ENCODE measurements at regions not wholly inside any gene's neighbourhood (a gene's known extent, or its start where the extent isn't known, plus 50 kb on each side); places are given as distances from the start of the nearest gene placed in this dataset.
"Not testable (repeated sequence)": the region's sequence is repeated elsewhere in the genome, so short reads cannot be mapped to it uniquely, and the experiment has no call there.

DNA sequence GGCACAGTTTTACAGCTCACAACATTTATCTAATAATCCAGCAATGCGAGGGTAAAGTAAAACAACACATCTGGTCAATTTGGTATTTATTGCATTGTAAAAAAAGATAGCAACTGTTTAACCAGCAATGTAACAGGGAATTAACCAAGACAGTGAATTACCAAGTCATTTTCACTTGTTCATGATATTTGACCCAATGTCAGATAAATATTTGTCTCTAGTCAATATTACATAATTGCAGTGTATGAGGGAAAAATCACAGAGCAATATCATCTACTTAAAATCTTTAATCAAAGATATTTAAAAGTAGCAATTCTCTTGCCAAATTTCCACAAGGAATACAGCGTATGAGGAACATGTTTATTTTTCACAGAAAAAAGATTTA is 1265.1 kb upstream of the CHAC2 start:
- in situ Hi-C loops (cut with HindIII; ENCODE audit: low sequenced_read_pairs) = no loop called here

GRCh38 chr2:52501715-52502475 is 1265.7 kb upstream of the CHAC2 start:
- in situ Hi-C loops (cut with HindIII; ENCODE audit: low sequenced_read_pairs) = no loop called here
- no peak for DNase-seq (ENCODE audit: low spot score)

More for the DNA sequence above, 1265.1 kb upstream of the CHAC2 start:
- DNase-seq (ENCODE audit: low spot score) = no peak

DNA sequence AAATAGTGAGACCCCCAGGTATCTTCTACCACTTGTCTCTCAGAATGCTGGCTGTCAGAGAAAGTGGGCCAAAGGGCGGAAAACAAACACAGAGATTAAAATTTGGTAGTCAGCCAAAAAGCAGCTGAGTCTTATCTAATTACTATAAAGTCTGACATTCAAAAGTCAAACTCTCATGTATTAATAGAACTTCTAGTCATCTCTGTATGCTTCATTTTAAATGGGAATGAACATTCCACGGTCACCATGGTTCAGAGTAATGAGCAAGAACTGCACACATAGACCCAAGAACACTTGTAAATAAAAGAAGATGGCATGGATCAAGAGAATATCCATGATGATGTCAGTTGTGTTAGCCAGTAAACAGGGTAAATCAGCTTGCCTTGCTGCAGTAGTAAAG is 1267.0 kb upstream of the CHAC2 start:
- in situ Hi-C loops (cut with HindIII; ENCODE audit: low sequenced_read_pairs) = no loop called here
- no peak for DNase-seq (ENCODE audit: low spot score)

- in situ Hi-C loops (cut with HindIII; ENCODE audit: low sequenced_read_pairs) = no loop called here
- DNase-seq (ENCODE audit: low spot score) = no peak
Observed at GRCh38 chr2:52498077-52498750, 1269.4 kb upstream of the CHAC2 start.

GRCh38 chr2:52495816-52496215 is 1271.8 kb upstream of the CHAC2 start:
- in situ Hi-C loops (cut with HindIII; ENCODE audit: low sequenced_read_pairs) = no loop called here
- no peak for DNase-seq (ENCODE audit: low spot score)

DNA sequence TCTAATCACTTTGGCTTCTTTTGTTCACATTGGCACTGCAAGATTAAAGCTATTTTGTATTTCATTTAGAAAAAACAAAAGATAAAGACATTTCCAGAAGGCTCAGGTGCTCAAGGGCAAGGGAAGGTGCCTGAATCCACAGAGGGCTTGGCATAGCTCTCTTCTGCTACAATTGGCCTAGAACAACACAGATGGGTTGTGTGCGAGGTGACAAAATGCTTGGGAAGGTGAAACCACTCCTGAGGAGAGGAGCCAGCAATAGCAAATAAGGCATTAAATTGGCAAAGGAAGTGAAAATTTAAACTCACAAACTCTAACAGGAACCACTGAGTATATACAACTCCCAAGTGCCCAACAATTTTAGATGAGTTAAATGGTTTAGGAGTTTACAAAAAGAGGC is 1290.4 kb upstream of the CHAC2 start:
- peak; percentile 23 for DNase-seq (ENCODE audit: low spot score)
- in situ Hi-C loops (cut with HindIII; ENCODE audit: low sequenced_read_pairs) = no loop called here

- DNase-seq (ENCODE audit: low spot score) = no peak
- in situ Hi-C loops (cut with HindIII; ENCODE audit: low sequenced_read_pairs) = no loop called here
Observed at GRCh38 chr2:52475590-52475989, 1292.0 kb upstream of the CHAC2 start.

DNA sequence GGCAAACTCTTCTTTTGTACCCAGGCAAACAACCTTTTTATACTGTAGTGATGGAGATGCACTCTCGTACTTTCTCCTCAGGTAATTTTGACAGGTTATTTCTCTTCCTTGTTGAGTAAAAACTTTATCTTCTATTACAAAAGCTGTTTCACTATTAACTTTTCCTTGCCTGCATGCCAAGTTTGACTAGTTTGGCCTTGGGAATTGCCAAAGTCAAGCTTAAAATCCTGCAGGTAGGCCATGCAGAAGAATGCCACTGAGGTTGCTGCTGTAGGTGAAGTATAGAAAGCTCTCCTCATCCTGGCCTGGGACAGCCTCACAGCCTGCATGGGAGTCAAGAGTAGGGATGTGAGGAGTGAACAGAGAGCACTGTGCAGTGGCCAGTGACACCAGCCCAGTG is 1293.5 kb upstream of the CHAC2 start:
- in situ Hi-C loops (cut with HindIII; ENCODE audit: low sequenced_read_pairs) = no loop called here
- DNase-seq (ENCODE audit: low spot score) = no peak

- in situ Hi-C loops (cut with HindIII; ENCODE audit: low sequenced_read_pairs) = no loop called here
- DNase-seq (ENCODE audit: low spot score) = no peak
Observed at GRCh38 chr2:52473526-52473925, 1294.1 kb upstream of the CHAC2 start.

- in situ Hi-C loops (cut with HindIII; ENCODE audit: low sequenced_read_pairs); DNase-seq (ENCODE audit: low spot score): not testable (repeated sequence)
Observed at GRCh38 chr2:52470457-52470856, 1297.1 kb upstream of the CHAC2 start.

DNA sequence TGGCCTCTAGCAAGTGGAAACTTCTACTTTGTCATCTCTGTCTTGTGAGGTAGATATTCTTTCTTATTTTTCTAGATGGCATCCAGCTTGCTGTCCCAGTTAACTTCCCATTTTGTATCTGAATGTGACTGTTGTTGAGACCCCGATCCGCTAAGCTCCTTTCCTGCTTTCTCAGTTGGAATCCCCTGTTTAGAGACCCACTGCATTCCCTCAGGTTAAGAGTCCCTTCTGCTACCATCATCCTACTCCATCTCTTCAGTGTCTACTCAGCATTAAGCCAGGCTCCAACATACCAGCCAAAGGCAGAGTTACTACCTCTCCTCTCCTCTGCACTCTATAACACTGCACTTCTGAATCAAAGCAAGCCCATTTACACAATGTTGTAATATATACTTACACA is 1300.4 kb upstream of the CHAC2 start:
- DNase-seq (ENCODE audit: low spot score) = no peak
- in situ Hi-C loops (cut with HindIII; ENCODE audit: low sequenced_read_pairs) = no loop called here

- in situ Hi-C loops (cut with HindIII; ENCODE audit: low sequenced_read_pairs) = no loop called here
- no peak for DNase-seq (ENCODE audit: low spot score)
Observed at GRCh38 chr2:52465287-52465686, 1302.3 kb upstream of the CHAC2 start.

DNA sequence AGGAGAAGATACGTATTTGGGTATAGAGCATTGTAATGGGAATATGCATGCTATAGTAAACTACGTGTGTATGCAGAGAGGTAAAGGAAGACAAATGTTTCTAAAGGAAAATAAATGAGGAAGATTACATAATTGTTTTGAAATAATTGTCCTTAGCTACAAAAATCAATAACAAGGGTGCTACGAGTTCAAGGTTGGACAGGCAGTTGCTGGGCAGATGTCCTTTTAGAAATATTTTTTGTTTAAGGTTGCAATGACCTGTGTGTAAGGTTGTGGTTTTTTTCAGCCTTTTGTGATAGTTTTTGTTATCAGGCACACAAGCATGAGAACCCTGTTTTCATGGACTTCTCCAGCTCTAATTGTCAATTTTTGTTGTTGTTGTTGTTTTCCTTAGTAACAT is 1304.1 kb upstream of the CHAC2 start:
- in situ Hi-C loops (cut with HindIII; ENCODE audit: low sequenced_read_pairs) = no loop called here
- DNase-seq (ENCODE audit: low spot score) = no peak

- DNase-seq (ENCODE audit: low spot score) = no peak
- in situ Hi-C loops (cut with HindIII; ENCODE audit: low sequenced_read_pairs) = no loop called here
Observed at GRCh38 chr2:52456561-52457377, 1310.8 kb upstream of the CHAC2 start.

GRCh38 chr2:52454962-52455361 is 1312.6 kb upstream of the CHAC2 start:
- in situ Hi-C loops (cut with HindIII; ENCODE audit: low sequenced_read_pairs) = no loop called here

GRCh38 chr2:52452201-52452600 is 1315.4 kb upstream of the CHAC2 start:
- no peak for DNase-seq (ENCODE audit: low spot score)
- in situ Hi-C loops (cut with HindIII; ENCODE audit: low sequenced_read_pairs) = no loop called here

More at GRCh38 chr2:52454962-52455361, 1312.6 kb upstream of the CHAC2 start:
- DNase-seq (ENCODE audit: low spot score) = no peak

GRCh38 chr2:52445686-52446085 is 1321.9 kb upstream of the CHAC2 start:
- in situ Hi-C loops (cut with HindIII; ENCODE audit: low sequenced_read_pairs) = no loop called here
- no peak for DNase-seq (ENCODE audit: low spot score)

DNA sequence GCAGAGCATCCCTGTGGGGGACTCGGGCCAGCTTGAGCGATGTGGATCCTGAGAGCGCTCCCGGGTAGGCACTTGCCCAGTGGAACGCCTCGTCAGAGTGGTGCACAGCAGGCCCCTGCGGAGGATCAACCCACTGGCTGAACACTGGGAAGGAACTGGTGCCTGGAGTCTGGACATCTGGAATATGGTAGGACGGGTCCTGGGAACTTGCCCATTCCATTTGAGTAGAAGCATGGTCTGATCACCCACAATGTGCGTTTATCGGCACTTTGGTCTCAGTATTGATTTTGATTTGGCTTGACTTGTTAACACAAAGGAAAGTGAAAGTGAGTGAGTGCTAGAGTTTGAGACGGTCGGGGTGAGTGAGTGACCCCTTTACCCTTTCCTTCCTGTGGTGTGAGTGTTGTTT is 1336.2 kb upstream of the CHAC2 start:
- DNase-seq (ENCODE audit: low spot score) = no peak
- in situ Hi-C loops (cut with HindIII; ENCODE audit: low sequenced_read_pairs) = no loop called here

DNA sequence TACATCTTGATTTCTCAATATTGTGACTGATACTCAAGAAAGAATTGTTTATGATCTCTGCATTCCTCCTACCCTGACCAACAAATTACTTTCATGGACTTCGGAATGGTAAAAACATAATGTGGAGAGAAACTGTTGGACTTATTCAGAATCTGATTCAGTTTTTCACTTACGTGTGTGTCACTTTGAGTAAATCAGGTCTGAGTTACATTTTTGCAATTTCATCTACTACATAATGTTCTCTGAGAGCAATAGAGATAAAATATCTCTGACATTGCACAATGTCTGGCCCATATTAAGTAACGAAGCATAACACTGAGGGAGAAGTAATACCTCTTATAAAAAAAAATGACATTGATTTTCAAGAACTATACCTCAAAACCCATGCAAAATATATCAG is 1337.9 kb upstream of the CHAC2 start:
- in situ Hi-C loops (cut with HindIII; ENCODE audit: low sequenced_read_pairs) = no loop called here
- no peak for DNase-seq (ENCODE audit: low spot score)

GRCh38 chr2:52429171-52429570 is 1338.4 kb upstream of the CHAC2 start:
- in situ Hi-C loops (cut with HindIII; ENCODE audit: low sequenced_read_pairs) = no loop called here
- DNase-seq (ENCODE audit: low spot score) = no peak

All from G401 (cell line).